HG03571 (cell line): ENCODE measurements at regions not wholly inside any gene's neighbourhood (a gene's known extent, or its start where the extent isn't known, plus 50 kb on each side); places are given as distances from the start of the nearest gene placed in this dataset.
"Not testable (repeated sequence)": the region's sequence is repeated elsewhere in the genome, so short reads cannot be mapped to it uniquely, and the experiment has no call there.

Experiments used
- ATAC-seq: cut with Tn5 transposase; IDR thresholded peaks from one replicate; pipeline ENCODE4 v1.9.1; 2021; ENCODE audit not compliant: unreplicated experiment

DNA sequence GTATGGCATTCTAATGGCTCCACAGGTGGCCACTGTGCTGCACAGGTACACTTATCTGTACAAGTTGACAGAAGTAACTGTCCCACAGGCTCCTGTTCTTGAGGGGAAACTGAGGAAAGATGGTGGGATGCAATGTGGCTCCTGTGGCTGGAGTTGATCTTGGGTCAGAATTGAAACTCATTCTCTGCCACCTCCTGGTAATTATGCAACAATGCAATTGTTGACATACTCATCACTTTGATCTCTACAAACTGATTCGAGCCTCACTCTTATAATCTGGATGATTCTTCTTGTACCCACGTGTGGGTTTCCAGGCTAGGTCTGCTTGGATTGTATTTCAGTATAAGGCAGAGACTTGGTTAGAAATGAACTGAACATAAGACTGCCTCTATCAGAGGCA lies 148.8 kb downstream of the CCNG2 start:
- ATAC-seq: no peak

- ATAC-seq: no peak
These were observed 149.5 kb downstream of the CCNG2 start for GRCh38 chr4:77306496-77306895.

DNA sequence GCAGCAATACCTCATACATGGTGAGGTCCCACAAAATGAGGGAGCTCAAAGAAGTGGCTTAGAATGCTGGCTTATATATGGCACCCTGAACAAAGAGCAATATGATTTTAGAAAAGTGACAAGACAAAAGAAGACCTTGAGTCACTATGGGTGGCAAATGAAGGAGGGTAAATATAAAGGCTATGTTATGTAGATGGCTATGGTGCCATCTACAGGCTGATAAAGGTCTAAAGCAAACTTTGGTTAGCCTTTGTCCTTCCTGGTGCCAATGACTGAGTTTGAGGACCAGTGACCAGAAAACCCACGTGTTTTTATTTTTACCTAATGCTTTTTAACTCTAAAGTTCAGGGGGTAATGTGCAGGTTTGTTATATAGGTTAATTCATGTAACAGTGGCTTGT lies 151.8 kb downstream of the CCNG2 start:
- no peak for ATAC-seq

DNA sequence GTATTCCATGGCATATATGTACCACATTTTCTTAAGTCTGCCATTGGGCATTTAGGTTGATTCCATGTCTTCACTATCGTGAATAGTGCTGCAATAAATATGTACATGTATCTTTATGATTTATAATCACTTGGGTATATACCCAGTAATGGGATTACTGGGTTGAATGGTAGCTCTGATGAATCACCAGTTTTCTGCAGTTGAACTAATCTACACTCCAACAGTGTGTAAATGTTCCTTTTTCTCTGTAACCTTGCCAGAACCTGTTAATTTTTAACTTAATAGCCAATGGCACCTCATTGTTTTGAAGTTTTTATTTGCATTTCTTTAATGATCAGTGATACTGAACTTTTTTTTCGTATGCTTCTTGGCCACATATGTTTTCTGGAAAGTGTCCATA lies 152.5 kb downstream of the CCNG2 start:
- no peak for ATAC-seq

DNA sequence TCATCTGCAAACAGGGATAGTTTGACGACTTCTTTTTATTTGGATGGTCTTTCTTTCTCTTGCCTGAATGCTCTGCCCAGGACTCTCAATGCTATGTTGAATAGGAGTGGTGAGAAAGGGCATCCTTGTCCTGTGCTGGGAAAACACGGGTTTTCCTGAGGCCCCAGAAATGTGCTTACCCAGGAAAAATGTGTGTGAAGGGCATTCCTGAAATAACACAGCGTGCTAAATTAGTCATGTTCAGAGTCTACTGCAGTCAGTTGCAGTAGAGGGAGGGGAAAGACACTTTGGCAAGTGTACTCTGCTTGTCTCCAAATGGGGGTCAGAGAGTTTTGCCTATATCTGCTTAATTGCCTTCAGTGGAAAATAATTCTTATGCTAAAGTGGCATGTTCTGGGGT lies 153.9 kb downstream of the CCNG2 start:
- ATAC-seq: no peak

DNA sequence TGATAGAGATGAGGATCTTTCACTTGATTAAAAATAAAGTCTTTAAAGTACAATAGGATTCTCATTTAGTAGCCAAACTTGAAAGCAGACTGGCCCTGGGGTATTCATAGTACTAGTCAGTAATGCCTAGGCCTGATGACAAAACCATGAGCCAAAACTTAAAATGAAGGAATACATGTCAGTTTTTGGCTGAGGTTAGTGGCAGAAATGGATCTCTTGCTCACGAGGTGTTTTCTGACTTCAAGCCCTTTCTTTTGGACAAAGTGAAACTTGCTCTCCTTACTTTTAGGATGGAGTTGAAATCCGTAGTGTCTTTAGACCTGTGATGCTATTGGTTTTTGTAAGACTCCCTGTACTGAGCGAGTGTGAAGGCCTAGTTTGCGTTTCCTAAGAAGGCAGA lies 157.7 kb downstream of the CCNG2 start:
- no peak for ATAC-seq

- no peak for ATAC-seq
These were observed 170.1 kb downstream of the CCNG2 start for GRCh38 chr4:77327151-77327550.

DNA sequence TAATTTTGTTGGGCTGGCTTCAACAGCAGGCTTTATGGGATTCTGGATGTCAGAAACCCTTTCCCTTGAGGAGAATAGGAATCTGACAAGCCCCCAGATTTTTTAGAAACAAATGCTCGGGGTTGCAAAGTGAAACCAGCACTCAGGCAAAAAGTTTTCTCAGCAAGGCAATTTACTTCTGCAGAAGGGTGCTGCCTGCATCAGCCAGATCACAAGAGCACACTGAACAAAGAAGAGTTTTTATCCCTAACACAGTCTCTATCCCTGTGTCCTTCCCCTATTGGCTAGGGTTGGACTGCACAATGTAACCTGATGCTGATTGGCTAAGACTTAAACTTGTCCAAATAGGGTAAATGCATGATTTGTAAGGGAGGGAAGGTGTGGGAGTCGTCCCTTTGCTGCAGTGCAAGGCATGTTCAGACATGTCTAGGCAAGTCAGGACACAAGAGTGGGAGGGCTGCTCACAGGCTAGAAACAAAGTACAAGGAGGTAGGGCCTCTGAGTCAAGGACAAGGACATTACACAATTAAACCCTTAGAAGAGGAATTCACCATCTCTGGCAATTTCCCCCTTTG lies 175.8 kb downstream of the CCNG2 start:
- no peak for ATAC-seq

GRCh38 chr4:77336411-77337142 lies 179.6 kb downstream of the CCNG2 start:
- no peak for ATAC-seq

DNA sequence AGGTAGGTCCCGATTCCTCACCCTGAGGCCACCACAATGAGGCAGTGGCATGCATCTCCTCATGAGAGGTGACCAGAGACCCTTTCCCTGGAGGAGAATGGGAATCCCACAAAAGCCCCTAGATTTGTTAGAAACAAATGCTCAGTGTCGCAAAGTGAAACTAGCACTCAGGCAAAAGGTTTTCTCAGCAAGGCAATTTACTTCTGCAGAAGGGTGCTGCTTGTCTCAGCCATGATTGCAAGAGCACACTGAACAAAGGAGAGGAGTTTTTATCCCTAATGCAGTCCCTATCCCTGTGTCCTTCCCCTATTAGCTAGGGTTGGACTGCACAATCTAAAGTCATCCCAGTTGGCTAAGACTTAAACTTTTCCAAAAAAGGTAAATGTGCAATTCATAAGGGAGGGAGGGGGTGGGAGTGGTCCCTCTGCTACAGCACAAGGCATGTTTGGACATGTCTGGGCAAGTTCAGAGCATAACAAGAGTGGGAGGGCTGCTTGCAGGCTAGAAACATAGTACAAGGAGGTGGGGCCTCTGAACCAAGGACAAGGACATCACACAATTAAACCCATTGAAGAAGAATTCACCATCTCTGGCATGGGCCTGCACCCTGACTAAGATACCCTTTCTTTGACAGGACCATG lies 185.3 kb downstream of the CCNG2 start:
- no peak for ATAC-seq

- no peak for ATAC-seq
These were observed 187.0 kb downstream of the CCNG2 start for GRCh38 chr4:77344001-77344400.

DNA sequence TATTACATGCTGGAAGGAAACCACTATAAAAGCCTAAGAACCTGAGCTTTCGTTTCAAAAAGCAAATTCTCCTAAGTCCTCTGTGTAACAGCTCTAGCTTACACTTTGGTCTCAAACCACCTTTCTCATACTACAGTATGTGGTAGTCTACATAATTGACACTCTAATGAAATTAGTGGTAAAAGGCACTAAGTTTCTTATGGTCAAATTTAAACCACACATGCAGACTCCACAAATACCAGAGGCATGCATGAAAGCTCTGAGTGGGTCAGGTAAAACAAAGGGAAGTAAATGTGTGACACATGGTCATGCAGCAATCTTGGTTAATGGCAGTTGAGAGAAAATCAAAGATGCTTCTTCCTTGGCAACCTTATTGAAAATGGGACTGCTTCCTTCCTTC lies 187.8 kb downstream of the CCNG2 start:
- no peak for ATAC-seq

DNA sequence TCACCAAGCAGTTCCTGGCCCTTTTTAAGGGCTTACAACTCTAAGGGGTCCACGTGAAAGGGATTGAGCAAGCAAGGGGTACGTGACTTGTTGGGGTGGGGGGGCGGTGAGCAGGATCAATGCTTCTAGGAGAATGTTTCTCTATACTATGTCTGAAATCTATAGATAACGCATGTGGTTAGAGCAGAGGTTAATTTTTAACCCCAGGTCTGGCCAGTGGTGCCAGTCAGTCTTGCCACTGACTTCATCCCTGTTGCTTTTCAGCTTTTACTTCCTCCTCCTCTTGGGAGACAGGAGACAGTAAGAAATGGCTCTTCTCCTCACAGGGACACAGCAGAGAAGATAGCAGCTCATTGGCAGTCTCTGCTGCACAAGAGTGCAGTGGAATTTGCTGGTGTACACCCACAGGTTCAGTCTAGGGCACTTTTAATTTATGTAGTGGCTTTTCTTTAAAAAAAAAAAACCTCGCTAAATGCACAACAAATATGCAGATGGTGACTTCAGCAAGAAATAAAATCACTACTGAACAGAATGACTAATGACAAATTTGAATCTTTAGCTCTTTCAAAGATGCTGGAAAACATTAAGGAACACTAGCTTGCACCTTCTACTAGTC lies 190.5 kb downstream of the CCNG2 start:
- peak; percentile 56 for ATAC-seq

DNA sequence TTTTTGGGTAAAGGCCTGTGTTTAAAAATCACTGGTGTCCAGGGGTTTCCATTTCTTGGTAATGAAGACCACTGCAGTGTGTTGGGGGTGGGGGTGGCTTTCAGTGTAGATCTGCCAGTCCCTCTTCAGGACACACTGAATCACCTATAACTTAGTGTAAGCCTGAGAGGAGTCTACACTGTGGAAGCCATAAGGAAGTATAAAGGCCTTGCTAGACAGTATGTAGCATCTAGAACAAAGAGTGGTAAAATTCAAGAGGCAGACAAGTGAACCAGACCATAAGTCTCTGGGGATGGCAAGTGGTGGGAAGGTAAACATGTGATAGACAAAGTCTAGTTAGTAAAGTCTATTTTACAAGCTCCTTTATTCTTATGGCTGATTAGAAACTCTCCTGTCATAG lies 191.8 kb downstream of the CCNG2 start:
- ATAC-seq: no peak

DNA sequence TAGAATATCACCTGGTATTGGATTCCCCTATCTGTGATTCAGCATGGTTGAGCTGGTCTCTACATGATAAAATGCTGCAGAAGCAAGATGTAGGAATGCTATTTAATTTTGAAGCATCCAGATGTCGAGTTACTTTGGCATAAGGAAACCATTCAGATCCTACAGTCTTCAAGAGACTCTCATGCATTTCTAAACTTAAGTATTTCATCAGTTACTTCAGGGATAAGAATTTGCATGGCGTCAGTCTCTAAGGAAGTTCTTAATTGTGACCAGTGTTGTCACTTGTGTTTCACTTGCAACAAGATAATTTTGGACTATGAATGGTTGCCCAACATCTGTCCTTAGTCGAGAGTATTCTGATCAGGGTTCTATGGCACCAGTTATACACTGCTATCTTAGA lies 192.4 kb downstream of the CCNG2 start:
- no peak for ATAC-seq

DNA sequence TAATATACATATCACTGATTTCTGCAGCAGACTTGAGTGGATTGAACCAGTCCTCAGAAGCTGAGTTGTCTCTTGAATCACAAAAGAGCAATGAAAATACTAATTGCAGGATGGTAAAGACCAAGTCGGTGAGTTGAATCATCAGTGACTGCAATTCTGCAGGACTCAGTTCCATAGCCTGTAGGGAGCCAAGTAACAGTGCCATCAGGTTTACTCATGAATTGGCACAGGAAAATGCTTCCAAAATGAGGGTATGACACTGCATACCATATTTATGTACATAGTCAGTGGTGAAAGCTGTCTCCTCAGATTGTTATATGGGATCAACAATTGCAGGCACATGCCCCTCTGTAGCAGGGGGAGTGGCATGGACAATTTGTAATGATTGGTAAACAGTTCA lies 192.8 kb downstream of the CCNG2 start:
- ATAC-seq: no peak

GRCh38 chr4:77352192-77352591 lies 195.2 kb downstream of the CCNG2 start:
- ATAC-seq: no peak

GRCh38 chr4:77353724-77354315 lies 196.8 kb downstream of the CCNG2 start:
- not testable (repeated sequence) for ATAC-seq

- ATAC-seq: peak; percentile 46
These were observed 197.5 kb downstream of the CCNG2 start for GRCh38 chr4:77354550-77354949.

DNA sequence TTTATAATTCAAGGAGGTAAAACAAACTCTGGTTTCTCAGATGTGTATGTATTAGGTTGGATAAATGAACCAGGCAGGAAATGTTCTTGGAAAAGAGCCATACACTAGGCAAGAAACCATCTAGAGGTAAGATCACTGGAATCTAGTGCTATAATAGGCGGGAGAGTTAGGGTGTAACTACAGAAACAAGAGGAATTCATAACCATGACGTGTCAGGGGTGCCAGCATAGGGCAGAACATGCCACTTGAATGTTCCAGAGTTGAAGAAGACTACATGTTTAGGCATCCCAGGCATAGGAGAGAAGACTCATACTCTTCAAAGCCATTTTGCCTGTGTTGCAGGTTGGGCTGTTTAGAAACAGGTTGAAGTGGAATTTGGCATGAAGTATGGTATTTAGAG lies 198.7 kb downstream of the CCNG2 start:
- ATAC-seq: no peak

DNA sequence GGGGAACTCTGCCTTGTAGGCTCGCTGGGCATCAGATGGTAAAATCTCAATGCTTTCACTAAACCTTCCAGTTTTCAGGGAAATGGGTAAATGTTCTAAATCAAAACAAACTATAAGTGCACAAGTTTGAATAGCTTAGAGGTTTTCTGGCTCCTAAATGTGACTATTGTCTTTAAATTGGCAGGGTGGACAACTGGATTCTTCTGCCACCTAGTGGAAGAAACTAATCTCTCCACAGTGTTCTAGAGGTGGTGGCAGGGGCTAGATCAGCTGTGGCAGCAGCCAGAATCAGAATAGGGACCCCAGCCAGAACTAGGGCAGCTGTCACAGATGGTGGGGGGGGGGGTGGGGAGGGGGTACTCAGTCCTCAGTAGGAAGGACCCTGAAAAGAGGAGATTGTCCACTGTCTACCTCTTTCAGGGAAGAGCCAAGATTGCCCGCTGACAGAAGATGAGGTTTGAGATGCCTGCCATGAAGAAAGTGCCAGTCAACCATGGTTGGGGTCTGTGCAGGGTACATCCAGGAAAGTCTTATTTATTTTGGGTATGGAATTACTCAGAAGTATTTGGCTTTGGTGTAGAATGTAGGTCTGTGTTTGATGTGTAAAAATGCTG lies 201.4 kb downstream of the CCNG2 start:
- no peak for ATAC-seq
